Fibroblast of gingiva (primary cell): ENCODE measurements at regions not wholly inside any gene's neighbourhood (a gene's known extent, or its start where the extent isn't known, plus 50 kb on each side); places are given as distances from the start of the nearest gene placed in this dataset.

Source experiments
- DNase-seq: peaks from one replicate; pipeline ENCODE4 v3.0.0-alpha.2; 2011; ENCODE audit warnings: low read depth

- no peak for DNase-seq
Measured at GRCh38 chr2:45275242-45275805, 266.1 kb upstream of the SIX2 start.

GRCh38 chr2:45274250-45274926, 265.1 kb upstream of the SIX2 start:
- DNase-seq, result no peak

GRCh38 chr2:45273412-45274249, 264.4 kb upstream of the SIX2 start:
- no peak for DNase-seq

- no peak for DNase-seq
Measured at GRCh38 chr2:45272549-45273265, 263.5 kb upstream of the SIX2 start.

GRCh38 chr2:45269149-45269793, 260.0 kb upstream of the SIX2 start:
- DNase-seq, result no peak

- DNase-seq, result no peak
Measured at GRCh38 chr2:45268631-45269030, 259.4 kb upstream of the SIX2 start.

GRCh38 chr2:45267062-45267792, 258.0 kb upstream of the SIX2 start:
- no peak for DNase-seq

- no peak for DNase-seq
Measured at GRCh38 chr2:45265336-45265735, 256.1 kb upstream of the SIX2 start.

GRCh38 chr2:45264227-45265225, 255.3 kb upstream of the SIX2 start:
- DNase-seq, result no peak

- no peak for DNase-seq
Measured at GRCh38 chr2:45263147-45263546, 253.9 kb upstream of the SIX2 start.

- no peak for DNase-seq
Measured at GRCh38 chr2:45261746-45262145, 252.5 kb upstream of the SIX2 start.

GRCh38 chr2:45260946-45261345, 251.7 kb upstream of the SIX2 start:
- DNase-seq, result no peak

GRCh38 chr2:45259547-45260160, 250.4 kb upstream of the SIX2 start:
- DNase-seq, result peak; percentile 69

- DNase-seq, result no peak
Measured at GRCh38 chr2:45259138-45259537, 249.9 kb upstream of the SIX2 start.

GRCh38 chr2:45258311-45258710, 249.1 kb upstream of the SIX2 start:
- no peak for DNase-seq

- DNase-seq, result no peak
Measured at GRCh38 chr2:45257820-45258219, 248.6 kb upstream of the SIX2 start.

GRCh38 chr2:45256867-45257641, 247.8 kb upstream of the SIX2 start:
- DNase-seq, result no peak

GRCh38 chr2:45256173-45256866, 247.1 kb upstream of the SIX2 start:
- peak; percentile 82 for DNase-seq
